ENCODE measurements at regions not wholly inside any gene's neighbourhood (a gene's known extent, or its start where the extent isn't known, plus 50 kb on each side); places are given as distances from the start of the nearest gene placed in this dataset.
"Not testable (repeated sequence)": the region's sequence is repeated elsewhere in the genome, so short reads cannot be mapped to it uniquely, and the experiment has no call there.

- no peak for DNase-seq (ENCODE audit: low read depth)
Observed at GRCh38 chr7:109473172-109473571, 903.5 kb downstream of the DNAJB9 start.

- no peak for DNase-seq (ENCODE audit: low read depth)
Observed at GRCh38 chr7:109476409-109476808, 906.7 kb downstream of the DNAJB9 start.

GRCh38 chr7:109479388-109479787 is 909.7 kb downstream of the DNAJB9 start:
- DNase-seq (ENCODE audit: low read depth): no peak

- not testable (repeated sequence) for DNase-seq (ENCODE audit: low read depth)
Observed at GRCh38 chr7:109490607-109491006, 920.9 kb downstream of the DNAJB9 start.

- DNase-seq (ENCODE audit: low read depth): no peak
Observed at GRCh38 chr7:109497053-109497452, 927.4 kb downstream of the DNAJB9 start.

GRCh38 chr7:109498131-109498530 is 928.5 kb downstream of the DNAJB9 start:
- no peak for DNase-seq (ENCODE audit: low read depth)

- no peak for DNase-seq (ENCODE audit: low read depth)
Observed at GRCh38 chr7:109503421-109503820, 933.7 kb downstream of the DNAJB9 start.

DNA sequence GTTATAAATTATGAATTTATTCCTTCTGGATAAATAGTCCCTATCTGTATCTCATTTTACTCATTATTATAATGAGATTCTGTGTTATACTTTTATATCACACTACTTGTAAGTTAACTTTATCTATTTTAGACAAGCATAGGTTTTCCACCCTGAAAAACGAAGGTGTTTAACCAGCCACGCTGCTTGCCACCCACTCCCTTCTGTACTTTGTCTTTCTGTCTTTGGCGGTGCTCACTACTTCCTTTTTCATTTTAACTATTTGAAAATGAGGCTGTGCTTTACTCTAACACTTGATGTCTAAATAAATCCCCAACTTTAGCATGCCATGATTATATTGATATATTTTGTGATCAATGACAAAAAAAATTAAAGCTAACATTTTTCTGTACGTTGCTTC is 952.9 kb downstream of the DNAJB9 start:
- no peak for DNase-seq (ENCODE audit: low read depth)

GRCh38 chr7:109527833-109528232 is 958.2 kb downstream of the DNAJB9 start:
- DNase-seq (ENCODE audit: low read depth): no peak

DNA sequence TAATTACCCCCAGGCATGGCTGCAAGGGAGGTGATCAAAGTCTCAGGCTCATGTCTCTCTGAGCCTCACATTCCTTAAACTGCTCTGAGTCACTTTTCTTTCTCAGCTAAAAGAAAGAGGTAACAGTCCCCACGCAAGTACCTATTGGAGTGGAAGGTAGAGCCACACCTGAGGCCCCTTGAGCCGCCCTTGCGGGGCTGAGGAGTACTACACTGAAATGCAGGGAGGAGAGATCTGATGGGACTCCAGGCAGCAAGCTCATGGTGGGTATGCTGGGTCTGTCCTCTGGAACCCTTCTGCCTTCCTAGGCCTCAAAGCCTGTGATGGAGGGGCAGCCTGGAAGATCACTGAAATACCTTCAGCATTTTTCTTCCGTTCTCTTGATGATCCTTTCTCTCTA is 960.0 kb downstream of the DNAJB9 start:
- DNase-seq (ENCODE audit: low read depth): no peak

- DNase-seq (ENCODE audit: low read depth): no peak
Observed at GRCh38 chr7:109532262-109532992, 962.8 kb downstream of the DNAJB9 start.

- DNase-seq (ENCODE audit: low read depth): no peak
Observed at GRCh38 chr7:109545686-109546085, 976.0 kb downstream of the DNAJB9 start.

DNA sequence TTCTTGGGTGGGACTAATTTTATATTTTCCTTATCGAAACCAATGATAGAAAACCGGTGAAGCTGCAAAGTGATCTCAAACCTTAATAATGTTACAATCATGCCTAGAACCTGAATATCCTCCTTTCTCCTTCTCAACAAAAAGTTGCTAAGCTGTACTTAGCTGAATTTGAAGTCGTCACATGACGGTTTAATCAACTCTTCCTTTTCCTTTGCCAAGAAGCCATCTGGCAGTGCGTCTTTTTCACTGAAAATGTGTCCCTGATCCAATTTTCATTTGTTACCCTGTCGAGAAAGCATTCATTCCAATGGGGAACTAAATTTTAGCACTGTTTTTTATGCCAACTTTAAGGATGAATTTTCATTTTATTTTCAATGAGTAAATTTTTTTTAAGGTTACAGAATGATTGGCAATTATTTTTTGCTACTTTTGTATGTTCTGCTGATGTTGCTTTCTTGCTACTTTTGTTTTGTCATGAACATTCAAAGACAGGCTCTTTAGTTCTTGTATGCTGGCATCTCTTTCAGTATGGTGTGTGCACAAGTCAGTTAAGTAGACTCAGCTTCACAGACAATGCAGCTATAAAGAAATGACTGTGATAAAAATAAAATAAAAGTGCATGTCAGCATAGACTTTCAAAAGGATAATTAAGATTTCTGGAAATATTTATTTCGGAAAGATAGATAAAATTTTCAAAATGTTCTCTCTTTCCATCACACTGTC is 980.0 kb downstream of the DNAJB9 start:
- DNase-seq (ENCODE audit: low read depth): no peak

GRCh38 chr7:109552017-109552416 is 982.3 kb downstream of the DNAJB9 start:
- no peak for DNase-seq (ENCODE audit: low read depth)

DNA sequence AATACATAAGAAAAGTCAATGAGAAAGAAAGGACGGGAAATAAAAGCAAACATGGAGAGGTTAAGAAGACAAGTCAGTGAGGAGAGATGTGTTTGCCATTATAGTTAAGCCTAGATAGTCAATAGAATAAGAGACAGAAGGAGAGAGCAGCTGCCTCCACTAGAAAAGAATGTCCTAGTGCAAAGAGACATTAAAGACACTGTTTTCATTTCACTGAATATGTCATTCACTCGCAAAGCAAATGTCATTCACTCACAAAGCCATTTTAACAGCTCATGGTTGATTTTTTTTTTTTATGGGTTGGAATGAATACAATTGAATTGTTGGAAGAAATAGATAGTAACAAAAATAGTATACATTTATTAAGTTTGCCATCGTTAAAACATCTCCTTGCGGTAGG is 1007.6 kb downstream of the DNAJB9 start:
- no peak for DNase-seq (ENCODE audit: low read depth)

- no peak for DNase-seq (ENCODE audit: low read depth)
Observed at GRCh38 chr7:109579901-109580300, 1010.2 kb downstream of the DNAJB9 start.

GRCh38 chr7:109582211-109582610 is 1012.5 kb downstream of the DNAJB9 start:
- no peak for DNase-seq (ENCODE audit: low read depth)

- not testable (repeated sequence) for DNase-seq (ENCODE audit: low read depth)
Observed at GRCh38 chr7:109596948-109597347, 1027.3 kb downstream of the DNAJB9 start.

- DNase-seq (ENCODE audit: low read depth): no peak
Observed at GRCh38 chr7:109611656-109612055, 1042.0 kb downstream of the DNAJB9 start.

DNA sequence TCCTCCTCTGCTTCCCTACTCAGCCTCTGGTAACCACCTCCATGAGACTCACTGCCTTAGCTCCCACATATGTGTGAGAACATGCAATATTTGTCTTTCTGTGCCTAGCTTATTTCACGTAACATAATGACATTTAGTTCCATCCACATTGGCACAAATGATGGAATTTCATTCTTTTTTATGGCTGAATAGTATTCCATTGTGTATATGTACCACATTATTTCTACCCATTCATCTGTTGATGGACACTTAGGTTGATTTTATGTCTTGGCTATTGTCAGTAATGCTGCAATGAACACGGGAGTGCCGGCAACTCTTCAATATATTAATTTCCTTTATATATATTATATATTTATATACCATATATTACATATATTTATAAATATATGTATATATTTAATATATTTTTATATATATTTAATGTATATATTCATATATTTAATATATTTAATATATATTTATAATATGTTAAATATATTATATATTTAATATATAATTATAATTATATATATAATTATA is 1046.9 kb downstream of the DNAJB9 start:
- no peak for DNase-seq (ENCODE audit: low read depth)

- DNase-seq (ENCODE audit: low read depth): no peak
Observed at GRCh38 chr7:109622320-109622719, 1052.6 kb downstream of the DNAJB9 start.

GRCh38 chr7:109632890-109633289 is 1063.2 kb downstream of the DNAJB9 start:
- DNase-seq (ENCODE audit: low read depth): not testable (repeated sequence)

DNA sequence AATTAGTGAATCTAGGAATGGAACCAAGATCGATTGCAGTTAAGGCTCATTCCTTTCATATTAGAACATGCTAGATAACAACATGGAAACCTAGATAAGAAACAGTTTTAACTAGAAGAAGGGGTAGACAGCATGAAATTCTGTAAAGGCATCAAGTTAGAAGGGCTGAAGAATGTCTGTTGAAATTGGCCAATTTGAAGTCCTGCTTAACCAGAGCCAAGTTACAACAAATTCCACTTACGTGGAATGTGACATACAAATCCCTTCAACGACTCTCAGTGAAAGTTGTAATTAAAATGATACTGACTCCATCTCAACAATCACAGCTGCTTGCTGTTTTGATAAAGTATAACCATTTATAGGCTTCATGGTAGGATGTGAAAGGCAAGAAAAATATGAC is 1065.7 kb downstream of the DNAJB9 start:
- no peak for DNase-seq (ENCODE audit: low read depth)

Measured in GM04503 (cell line).